K562 (cell line): ENCODE measurements at regions not wholly inside any gene's neighbourhood (a gene's known extent, or its start where the extent isn't known, plus 50 kb on each side); places are given as distances from the start of the nearest gene placed in this dataset.

Experiments
- ATAC-seq: fragments of 200-7000 bp; cut with Tn5 transposase; 3 replicates; pipeline ENCODE4 v1.9.1; 2020; ENCODE audit warnings: moderate library complexity
- BruUV-seq: library from RNA; stranded (reverse); fragments of 400-500 nt; replicated peaks from 2 replicates; lab custom pipeline; 2021; lab: Mats Ljungman, UMichigan
- CTCF ChIA-PET: fragments of 300-600 bp; formaldehyde crosslinking; extraction: SDS; loops from one replicate; lab custom pipeline; 2021; ENCODE audit warnings: low intra/inter-chr PET ratio; lab: Yijun Ruan, JAX
- POLR2A ChIA-PET: fragments of 300-600, 350-650 bp; sonication (Branson Sonifier 250); formaldehyde crosslinking; extraction: SDS; loops from one replicate; lab custom pipeline; 2021; ENCODE audit warnings: antibody characterized with exemption, inconsistent platforms; lab: Yijun Ruan, JAX
- DNase-seq, 4 experiments: peaks; one replicate each; pipeline versions ENCODE4 v3.0.0 to v3.0.0-alpha.2; 2011 to 2018; ENCODE audit warnings: low spot score in 3 of 4, mixed read lengths in 3 of 4; ENCODE audit errors: extremely low read depth in 1 of 4
- FAIRE-seq: peaks from 2 replicates; lab custom pipeline; 2011; peaks lifted over from hg19 to GRCh38; lab: Jason Lieb, UNC
- H2AFZ ChIP-seq: 2 replicates; pipeline ENCODE4 v1.6.0; 2011; ENCODE audit warnings: low read depth, low read length, control low read depth, inconsistent platforms
- H3K27ac ChIP-seq: fragments of 200-600 bp; 3 replicates; pipeline ENCODE4 v1.8.0; 2011; ENCODE audit warnings: low read depth, mild to moderate bottlenecking, control low read depth, inconsistent platforms, low read length, moderate library complexity, mixed read lengths; ENCODE audit errors: extremely low read depth
- H3K27me3 ChIP-seq, 2 experiments: fragments of 300-600 bp in 1 of 2; 2 replicates in 1 of 2; 3 replicates in 1 of 2; pipeline versions ENCODE4 v1.6.0 to v1.8.0; 2011; ENCODE audit warnings: inconsistent platforms in 2 of 2, low read length in 2 of 2, mild to moderate bottlenecking in 1 of 2, mixed read lengths in 1 of 2, moderate library complexity in 1 of 2; ENCODE audit not compliant: control insufficient read depth in 2 of 2, insufficient read depth in 2 of 2
- H3K36me3 ChIP-seq: fragments of 300-600 bp; 3 replicates; pipeline ENCODE4 v1.8.0; 2011; ENCODE audit warnings: mild to moderate bottlenecking, low read length, inconsistent platforms; ENCODE audit not compliant: control insufficient read depth, insufficient read depth
- H3K4me1 ChIP-seq, 2 experiments: fragments of 200-600 bp in 1 of 2; replicated peaks in 1 of 2; 2 replicates in 1 of 2; 3 replicates in 1 of 2; pipeline versions ENCODE4 v1.5.1 to v1.8.0; 2011; ENCODE audit warnings: inconsistent platforms in 2 of 2, low read length in 2 of 2, mild to moderate bottlenecking in 1 of 2, mixed read lengths in 1 of 2, moderate library complexity in 1 of 2; ENCODE audit not compliant: control insufficient read depth in 2 of 2, insufficient read depth in 2 of 2
- H3K4me2 ChIP-seq: 2 replicates; pipeline ENCODE4 v1.6.1; 2011; ENCODE audit warnings: low read length, control low read depth, inconsistent platforms, mixed read lengths; ENCODE audit not compliant: insufficient read depth
- H3K4me3 ChIP-seq: fragments of 200-600 bp; sonication (generic), shearing (Covaris generic); 2 replicates; pipeline ENCODE4 v1.5.1; 2016; ENCODE audit warnings: control low read depth, inconsistent platforms
- H3K79me2 ChIP-seq: fragments of 200-600 bp; 3 replicates; pipeline ENCODE4 v1.8.0; 2011; ENCODE audit warnings: low read length, inconsistent platforms; ENCODE audit not compliant: control insufficient read depth, insufficient read depth
- H3K9ac ChIP-seq, 2 experiments: 2 replicates each; pipeline versions ENCODE4 v1.6.0 to v1.6.1; 2011; ENCODE audit warnings: low read depth in 2 of 2, low read length in 2 of 2, control low read depth in 1 of 2, inconsistent platforms in 1 of 2, mild to moderate bottlenecking in 1 of 2, mixed read lengths in 1 of 2; ENCODE audit not compliant: insufficient read depth in 1 of 2
- H3K9me1 ChIP-seq: one replicate; pipeline ENCODE4 v1.6.0; 2011; ENCODE audit warnings: inconsistent platforms, mild to moderate bottlenecking, low read length, moderate library complexity; ENCODE audit not compliant: control insufficient read depth, insufficient read depth
- H3K9me3 ChIP-seq: replicated peaks from 2 replicates; pipeline ENCODE4 v1.5.1; 2011; ENCODE audit warnings: low read depth, low read length, inconsistent platforms; ENCODE audit not compliant: control insufficient read depth, insufficient read depth
- H4K20me1 ChIP-seq: replicated peaks from 2 replicates; pipeline ENCODE4 v1.6.1; 2011; ENCODE audit warnings: low read length, inconsistent platforms, mixed read lengths; ENCODE audit not compliant: control insufficient read depth, insufficient read depth
- FOS ChIP-seq: IDR thresholded peaks from 3 replicates; pipeline ENCODE4 v1.6.1; 2011; ENCODE audit not compliant: insufficient read length; ENCODE audit errors: extremely low read depth
- FOXP1 ChIP-seq: sonication (generic); formaldehyde crosslinking; IDR thresholded peaks from 2 replicates; pipeline ENCODE4 v1.8.0; 2022; ENCODE audit warnings: mild to moderate bottlenecking, missing genetic modification reagents
- GTF2A2 ChIP-seq: IDR thresholded peaks from 2 replicates; pipeline ENCODE4 v1.6.1; 2016; ENCODE audit warnings: mild to moderate bottlenecking, missing genetic modification characterization, missing compliant biosample characterization
- HDAC8 ChIP-seq: fragments of 450-650 bp; IDR thresholded peaks from 2 replicates; pipeline ENCODE4 v1.6.1; 2016; ENCODE audit warnings: mild to moderate bottlenecking, missing genetic modification characterization, moderate library complexity, missing compliant biosample characterization
- MECOM ChIP-seq: fragments of 250-450 bp; sonication (Bioruptor Pico); IDR thresholded peaks from 2 replicates; pipeline ENCODE4 v1.8.0; 2022; ENCODE audit warnings: inconsistent platforms
- NR4A1 ChIP-seq, 2 experiments: fragments of 250-450 bp in 1 of 2; fragments of 450-650 bp in 1 of 2; sonication (Bioruptor Pico) in 1 of 2; IDR thresholded peaks; 2 replicates each; pipeline versions ENCODE4 v1.4.0 to v1.6.1; 2016 to 2020; ENCODE audit warnings: mild to moderate bottlenecking in 2 of 2, missing compliant biosample characterization in 1 of 2, missing genetic modification characterization in 1 of 2, moderate library complexity in 1 of 2
- PBX2 ChIP-seq, 2 experiments: IDR thresholded peaks in 1 of 2; conservative IDR thresholded peaks in 1 of 2; 2 replicates each; pipeline ENCODE4 v1.6.1; 2016; ENCODE audit warnings: low read depth in 2 of 2, mild to moderate bottlenecking in 1 of 2, missing compliant biosample characterization in 1 of 2, missing genetic modification characterization in 1 of 2, moderate library complexity in 1 of 2
- POU5F1 ChIP-seq: fragments of 150-350 bp; IDR thresholded peaks from 2 replicates; pipeline ENCODE4 v1.6.1; 2014; ENCODE audit warnings: borderline replicate concordance, low read length, low read depth, mild to moderate bottlenecking; ENCODE audit not compliant: partially characterized antibody
- PRMT5 ChIP-seq: sonication (generic); formaldehyde crosslinking; IDR thresholded peaks from 2 replicates; pipeline ENCODE4 v1.5.0; 2020; ENCODE audit warnings: missing genetic modification reagents
- RBM15 ChIP-seq: fragments of 200-400 bp; formaldehyde crosslinking; IDR thresholded peaks from 2 replicates; pipeline ENCODE4 v1.6.1; 2018; ENCODE audit warnings: mild to moderate bottlenecking, low read length, moderate library complexity; ENCODE audit not compliant: insufficient read depth
- RBM25 ChIP-seq: fragments of 200-400 bp; formaldehyde crosslinking; IDR thresholded peaks from 2 replicates; pipeline ENCODE4 v1.6.1; 2018; ENCODE audit warnings: low read length, low read depth, moderate library complexity; ENCODE audit not compliant: severe bottlenecking
- U2AF1 ChIP-seq: fragments of 200-400 bp; formaldehyde crosslinking; optimal IDR thresholded peaks from 2 replicates; pipeline ENCODE3; 2017; ENCODE audit warnings: mild to moderate bottlenecking, low read depth, low read length, moderate library complexity
- XRCC5 ChIP-seq: fragments of 200-400 bp; formaldehyde crosslinking; IDR thresholded peaks from 2 replicates; pipeline ENCODE4 v1.6.1; 2017; ENCODE audit warnings: low read depth, mild to moderate bottlenecking, low read length
- ZNF655 ChIP-seq: fragments of 250-450 bp; sonication (Bioruptor Pico); IDR thresholded peaks from 2 replicates; pipeline ENCODE4 v1.5.0; 2021
- WGBS: fragments of 100-300 bp; shearing (Covaris generic); methylation state at CpG from one replicate; pipeline ENCODE4 v1.1.6; 2016; ENCODE audit warnings: low coverage, mixed read lengths; ENCODE audit not compliant: insufficient coverage; ENCODE audit errors: missing lambda C conversion rate; 5-methylcytosine and 5-hydroxymethylcytosine counted together
- in situ Hi-C: fragments of 300-500 bp; cut with MboI; formaldehyde crosslinking; loops from 4 replicates; pipeline ENCODE4 v1.15.0; 2018; ENCODE audit warnings: inconsistent platforms, mixed read lengths
- intact Hi-C: fragments of 100-400 bp; cut with micrococcal nuclease; formaldehyde crosslinking; loops from 2 replicates; pipeline ENCODE4 v1.14.2; 2022
- TF ChIP-seq, protein P1 (sequence below): fragments of 250-450 bp; sonication (Bioruptor Pico); IDR thresholded peaks from 2 replicates; pipeline ENCODE4 v1.4.0; 2020; ENCODE audit warnings: mild to moderate bottlenecking, moderate library complexity, borderline replicate concordance
- TF ChIP-seq, protein P2 (sequence below): fragments of 250-450 bp; sonication (Bioruptor Pico); IDR thresholded peaks from 2 replicates; pipeline ENCODE4 v1.8.0; 2022; ENCODE audit warnings: moderate library complexity, mild to moderate bottlenecking, inconsistent platforms

- 2% methylated on average over 5 of the region's 5 CpGs for WGBS
- no peak overlapping the region for H3K9ac ChIP-seq
- no peaks in the 10 kb centered on the region for H3K79me2 ChIP-seq
- H3K36me3 ChIP-seq: no peaks in the 10 kb centered on the region
- H2AFZ ChIP-seq: no peak overlapping the region
- no peak overlapping the region for H3K4me2 ChIP-seq
- no peak for DNase-seq
- CTCF ChIA-PET: no interaction called here
- no peak overlapping the region for H3K4me3 ChIP-seq
- H3K27me3 ChIP-seq: peaks cover 2 to 12% of the 10 kb centered on the region in 2 experiments; a peak in 2 of 5 replicates
- no peak overlapping the region for H3K27ac ChIP-seq
- no peaks in the 10 kb centered on the region for H3K9me1 ChIP-seq
- POLR2A ChIA-PET: no interaction called here
- no peak for FAIRE-seq
- no peak for ATAC-seq
- in situ Hi-C loops: no loop called here
- intact Hi-C loops: no loop called here
- H3K9me3 ChIP-seq: no peaks in the 10 kb centered on the region
- peaks cover 4% of the 10 kb centered on the region; the same call in 1 of the 2 replicates for H4K20me1 ChIP-seq
- BruUV-seq: no TSS peak
- H3K4me1 ChIP-seq: peaks cover 0 to 6% of the 10 kb centered on the region in 2 experiments; a peak in 1 of 5 replicates
- TF ChIP-seq XRCC5: no peak
- no peak for TF ChIP-seq PRMT5 (CRISPR knock-in tag)
- TF ChIP-seq, protein P1, sequence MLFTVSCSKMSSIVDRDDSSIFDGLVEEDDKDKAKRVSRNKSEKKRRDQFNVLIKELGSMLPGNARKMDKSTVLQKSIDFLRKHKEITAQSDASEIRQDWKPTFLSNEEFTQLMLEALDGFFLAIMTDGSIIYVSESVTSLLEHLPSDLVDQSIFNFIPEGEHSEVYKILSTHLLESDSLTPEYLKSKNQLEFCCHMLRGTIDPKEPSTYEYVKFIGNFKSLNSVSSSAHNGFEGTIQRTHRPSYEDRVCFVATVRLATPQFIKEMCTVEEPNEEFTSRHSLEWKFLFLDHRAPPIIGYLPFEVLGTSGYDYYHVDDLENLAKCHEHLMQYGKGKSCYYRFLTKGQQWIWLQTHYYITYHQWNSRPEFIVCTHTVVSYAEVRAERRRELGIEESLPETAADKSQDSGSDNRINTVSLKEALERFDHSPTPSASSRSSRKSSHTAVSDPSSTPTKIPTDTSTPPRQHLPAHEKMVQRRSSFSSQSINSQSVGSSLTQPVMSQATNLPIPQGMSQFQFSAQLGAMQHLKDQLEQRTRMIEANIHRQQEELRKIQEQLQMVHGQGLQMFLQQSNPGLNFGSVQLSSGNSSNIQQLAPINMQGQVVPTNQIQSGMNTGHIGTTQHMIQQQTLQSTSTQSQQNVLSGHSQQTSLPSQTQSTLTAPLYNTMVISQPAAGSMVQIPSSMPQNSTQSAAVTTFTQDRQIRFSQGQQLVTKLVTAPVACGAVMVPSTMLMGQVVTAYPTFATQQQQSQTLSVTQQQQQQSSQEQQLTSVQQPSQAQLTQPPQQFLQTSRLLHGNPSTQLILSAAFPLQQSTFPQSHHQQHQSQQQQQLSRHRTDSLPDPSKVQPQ: no peak
- TF ChIP-seq FOXP1 (CRISPR knock-in tag): no peak
- no peak for TF ChIP-seq PBX2 (CRISPR knock-in tag; IDR thresholded peaks at IDR 0.05; ENCODE audit: low read depth)
- TF ChIP-seq PBX2 (tag; conservative IDR thresholded peaks at IDR 0.05; ENCODE audit: low read depth): no peak
- no peak for TF ChIP-seq NR4A1 (CRISPR knock-in tag; IDR thresholded peaks at IDR 0.05)
- no peak for TF ChIP-seq NR4A1 (tag; IDR thresholded peaks at IDR 0.05)
- no peak for TF ChIP-seq RBM15
- TF ChIP-seq FOS: no peak
- TF ChIP-seq RBM25: no peak
- no peak for TF ChIP-seq GTF2A2
- no peak for TF ChIP-seq ZNF655 (CRISPR knock-in tag)
- TF ChIP-seq U2AF1: no peak
- no peak for TF ChIP-seq HDAC8 (tag)
- TF ChIP-seq, protein P2, sequence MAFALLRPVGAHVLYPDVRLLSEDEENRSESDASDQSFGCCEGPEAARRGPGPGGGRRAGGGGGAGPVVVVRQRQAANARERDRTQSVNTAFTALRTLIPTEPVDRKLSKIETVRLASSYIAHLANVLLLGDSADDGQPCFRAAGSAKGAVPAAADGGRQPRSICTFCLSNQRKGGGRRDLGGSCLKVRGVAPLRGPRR (CRISPR knock-in tag): no peak
- no peak for TF ChIP-seq MECOM (CRISPR knock-in tag)
- TF ChIP-seq POU5F1: no peak
Observed at GRCh38 chr1:232875536-232875935, 70.3 kb downstream of the MAP10 start.
